OCI-LY7 (cell line): ENCODE measurements at regions not wholly inside any gene's neighbourhood (a gene's known extent, or its start where the extent isn't known, plus 50 kb on each side); places are given as distances from the start of the nearest gene placed in this dataset.

ENCODE experiments used
- BruUV-seq: library from RNA; stranded (reverse); fragments of 400-500 nt; replicated peaks from 2 replicates; lab custom pipeline; 2021; lab: Mats Ljungman, UMichigan
- CTCF ChIA-PET: fragments of 300-600 bp; sonication (Branson Sonifier 250); formaldehyde crosslinking; loops from one replicate; lab custom pipeline; 2022; ENCODE audit warnings: antibody characterized with exemption; ENCODE audit not compliant: unreplicated experiment; lab: Charles Lee
- POLR2A ChIA-PET: fragments of 300-600 bp; sonication (Branson Sonifier 250); formaldehyde crosslinking; loops from one replicate; lab custom pipeline; 2022; ENCODE audit warnings: antibody characterized with exemption; lab: Charles Lee
- DNase-seq: peaks from one replicate; pipeline ENCODE4 v3.0.0-alpha.2; 2015; ENCODE audit warnings: low spot score
- H2AFZ ChIP-seq: fragments of 200-600 bp; sonication (generic), shearing (Covaris generic); 2 replicates; pipeline ENCODE4 v1.6.1; 2014; ENCODE audit warnings: mild to moderate bottlenecking, antibody characterized with exemption, low read length, moderate library complexity
- H3K27ac ChIP-seq: fragments of 200-600 bp; sonication (generic); 2 replicates; pipeline ENCODE4 v1.5.1; 2014; ENCODE audit warnings: mixed run types, low read depth, mild to moderate bottlenecking, moderate library complexity, low read length, inconsistent platforms; ENCODE audit not compliant: poor library complexity, severe bottlenecking
- H3K36me3 ChIP-seq: fragments of 200-600 bp; sonication (generic); 2 replicates; pipeline ENCODE4 v1.6.1; 2014; ENCODE audit warnings: mild to moderate bottlenecking, antibody characterized with exemption, low read length, moderate library complexity, mixed read lengths; ENCODE audit not compliant: insufficient read depth
- H3K4me1 ChIP-seq: fragments of 200-600 bp; sonication (generic); 2 replicates; pipeline ENCODE4 v1.5.1; 2014; ENCODE audit warnings: mild to moderate bottlenecking, low read length; ENCODE audit not compliant: insufficient read depth, poor library complexity, severe bottlenecking
- H3K4me2 ChIP-seq: fragments of 200-600 bp; sonication (generic); 2 replicates; pipeline ENCODE4 v1.6.1; 2014; ENCODE audit warnings: mild to moderate bottlenecking, low read length
- H3K4me3 ChIP-seq: fragments of 200-600 bp; sonication (generic); 2 replicates; pipeline ENCODE4 v1.5.1; 2014; ENCODE audit warnings: mild to moderate bottlenecking, low read depth, low read length; ENCODE audit not compliant: poor library complexity, severe bottlenecking
- H3K79me2 ChIP-seq: fragments of 200-600 bp; sonication (generic); 2 replicates; pipeline ENCODE4 v1.6.1; 2016; ENCODE audit warnings: low read depth, mild to moderate bottlenecking, low read length, moderate library complexity, mixed read lengths; ENCODE audit not compliant: insufficient read depth
- H3K9me2 ChIP-seq: fragments of 200-600 bp; sonication (generic); 2 replicates; pipeline ENCODE4 v1.6.1; 2016; ENCODE audit warnings: mild to moderate bottlenecking, low read length, mixed read lengths; ENCODE audit not compliant: insufficient read depth
- H3K9me3 ChIP-seq: fragments of 200-600 bp; sonication (generic); 2 replicates; pipeline ENCODE4 v1.6.1; 2014; ENCODE audit warnings: mild to moderate bottlenecking, mixed run types, low read length, mixed read lengths
- H4K20me1 ChIP-seq: fragments of 200-600 bp; sonication (generic); 2 replicates; pipeline ENCODE4 v1.6.1; 2014; ENCODE audit warnings: mild to moderate bottlenecking, antibody characterized with exemption, low read length, moderate library complexity, mixed read lengths; ENCODE audit not compliant: insufficient read depth
- EZH2phosphoT487 ChIP-seq: fragments of 200-600 bp; sonication (generic); IDR thresholded peaks from 2 replicates; pipeline ENCODE4 v1.6.1; 2018; ENCODE audit warnings: low read depth, borderline replicate concordance, mild to moderate bottlenecking, mixed run types, antibody characterized with exemption, low read length, moderate library complexity, mixed read lengths
- intact Hi-C: fragments of 100-400 bp; cut with micrococcal nuclease; formaldehyde crosslinking; loops from one replicate; pipeline ENCODE4 v1.10.0; 2022; ENCODE audit not compliant: unreplicated experiment
- TF ChIP-seq, protein P1 (sequence below): fragments of 200-600 bp; sonication (generic); conservative IDR thresholded peaks from 2 replicates; pipeline ENCODE4 v1.5.1; 2014; ENCODE audit warnings: mild to moderate bottlenecking, antibody characterized with exemption, low read length, moderate library complexity, mixed read lengths

DNA sequence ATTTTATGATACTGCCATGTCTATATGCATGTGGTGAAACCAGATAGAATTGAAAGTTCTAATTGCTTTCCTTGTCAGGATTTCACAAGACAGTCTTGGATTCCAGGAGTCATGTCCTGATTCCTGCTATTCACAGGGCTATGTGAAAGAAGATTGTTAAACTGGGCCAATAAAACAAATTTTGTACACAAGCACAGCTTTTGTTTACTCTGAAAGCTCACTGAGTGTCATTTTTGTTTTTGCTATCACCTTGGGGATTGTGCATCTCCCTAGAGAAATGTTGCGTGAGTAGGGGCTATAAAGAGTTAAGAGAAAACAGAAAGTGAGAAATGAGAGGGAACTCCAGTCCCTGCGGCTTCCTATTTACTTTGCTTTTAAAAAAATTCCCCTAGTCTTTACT is 627.5 kb downstream of the PKHD1 start:
- intact Hi-C loops, result no loop called here
- no peaks in the 10 kb centered on the region for H3K9me3 ChIP-seq
- no peaks in the 10 kb centered on the region for H3K9me2 ChIP-seq
- TF ChIP-seq, protein P1, sequence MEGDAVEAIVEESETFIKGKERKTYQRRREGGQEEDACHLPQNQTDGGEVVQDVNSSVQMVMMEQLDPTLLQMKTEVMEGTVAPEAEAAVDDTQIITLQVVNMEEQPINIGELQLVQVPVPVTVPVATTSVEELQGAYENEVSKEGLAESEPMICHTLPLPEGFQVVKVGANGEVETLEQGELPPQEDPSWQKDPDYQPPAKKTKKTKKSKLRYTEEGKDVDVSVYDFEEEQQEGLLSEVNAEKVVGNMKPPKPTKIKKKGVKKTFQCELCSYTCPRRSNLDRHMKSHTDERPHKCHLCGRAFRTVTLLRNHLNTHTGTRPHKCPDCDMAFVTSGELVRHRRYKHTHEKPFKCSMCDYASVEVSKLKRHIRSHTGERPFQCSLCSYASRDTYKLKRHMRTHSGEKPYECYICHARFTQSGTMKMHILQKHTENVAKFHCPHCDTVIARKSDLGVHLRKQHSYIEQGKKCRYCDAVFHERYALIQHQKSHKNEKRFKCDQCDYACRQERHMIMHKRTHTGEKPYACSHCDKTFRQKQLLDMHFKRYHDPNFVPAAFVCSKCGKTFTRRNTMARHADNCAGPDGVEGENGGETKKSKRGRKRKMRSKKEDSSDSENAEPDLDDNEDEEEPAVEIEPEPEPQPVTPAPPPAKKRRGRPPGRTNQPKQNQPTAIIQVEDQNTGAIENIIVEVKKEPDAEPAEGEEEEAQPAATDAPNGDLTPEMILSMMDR, result no peak
- TF ChIP-seq EZH2phosphoT487, result no peak
- H2AFZ ChIP-seq, result no peak overlapping the region
- no peaks in the 10 kb centered on the region for H4K20me1 ChIP-seq
- H3K36me3 ChIP-seq, result no peaks in the 10 kb centered on the region
- no peak overlapping the region for H3K4me2 ChIP-seq
- H3K4me3 ChIP-seq, result no peak overlapping the region
- CTCF ChIA-PET, result no interaction called here
- BruUV-seq, result no TSS peak
- no peaks in the 10 kb centered on the region for H3K79me2 ChIP-seq
- POLR2A ChIA-PET, result no interaction called here
- no peak for DNase-seq
- no peaks in the 10 kb centered on the region for H3K4me1 ChIP-seq
- no peak overlapping the region for H3K27ac ChIP-seq

DNA sequence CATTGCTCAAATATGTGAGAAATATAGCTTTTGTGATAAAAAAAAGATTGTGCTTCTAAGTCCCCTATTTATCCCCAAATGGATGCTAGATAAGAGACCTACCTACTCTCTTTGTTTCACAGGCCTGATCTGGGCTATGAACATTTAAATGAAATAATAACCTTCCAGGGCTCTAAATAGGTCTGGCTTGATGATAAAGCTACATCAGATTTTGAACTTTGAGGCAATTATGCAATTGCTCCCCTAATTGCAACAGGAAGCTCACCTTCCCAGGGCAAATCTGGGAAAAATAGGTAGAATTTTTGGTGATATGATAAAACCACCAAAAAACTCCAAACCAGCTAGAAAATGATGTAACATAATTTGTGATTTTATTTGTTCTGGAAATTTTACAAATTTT is 624.5 kb downstream of the PKHD1 start:
- POLR2A ChIA-PET, result no interaction called here
- intact Hi-C loops, result no loop called here

DNA sequence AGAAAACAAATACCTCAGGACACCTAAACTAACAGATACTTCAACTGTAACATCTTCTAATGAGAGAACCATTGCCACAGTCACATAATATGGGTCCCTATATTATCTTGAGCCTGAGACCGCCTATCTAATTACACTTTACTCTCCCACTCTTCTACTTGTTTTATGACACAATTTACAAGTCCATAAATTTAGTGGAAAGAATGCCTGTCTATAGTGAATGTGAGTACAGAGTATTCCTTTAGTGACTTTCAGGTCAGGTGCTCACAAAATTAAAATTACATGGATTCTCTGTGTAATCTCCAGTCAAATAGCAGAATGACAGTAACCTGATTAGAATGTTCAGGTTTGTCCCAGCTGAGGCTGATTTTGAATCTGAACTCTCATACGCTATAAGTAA is 624.1 kb downstream of the PKHD1 start:
- no peak overlapping the region for H2AFZ ChIP-seq
- H3K36me3 ChIP-seq, result no peaks in the 10 kb centered on the region
- no peaks in the 10 kb centered on the region for H3K9me2 ChIP-seq
- H3K4me3 ChIP-seq, result no peak overlapping the region
- no peaks in the 10 kb centered on the region for H3K9me3 ChIP-seq
- no peak for TF ChIP-seq EZH2phosphoT487
- TF ChIP-seq, protein P1, result no peak
- no peaks in the 10 kb centered on the region for H3K79me2 ChIP-seq
- H3K4me1 ChIP-seq, result no peaks in the 10 kb centered on the region
- ChIA-PET CTCF (no interaction called here), POLR2A (no interaction called here)
- BruUV-seq, result no TSS peak
- no peak overlapping the region for H3K4me2 ChIP-seq
- intact Hi-C loops, result no loop called here
- H4K20me1 ChIP-seq, result no peaks in the 10 kb centered on the region
- no peak for DNase-seq
- H3K27ac ChIP-seq, result no peak overlapping the region

More for the DNA sequence above, 624.5 kb downstream of the PKHD1 start:
- H3K79me2 ChIP-seq, result no peaks in the 10 kb centered on the region
- no peak overlapping the region for H3K4me3 ChIP-seq
- no peaks in the 10 kb centered on the region for H3K9me3 ChIP-seq
- H3K4me2 ChIP-seq, result no peak overlapping the region
- TF ChIP-seq, protein P1, result no peak
- TF ChIP-seq EZH2phosphoT487, result no peak
- H3K36me3 ChIP-seq, result no peaks in the 10 kb centered on the region
- CTCF ChIA-PET, result no interaction called here
- no peaks in the 10 kb centered on the region for H4K20me1 ChIP-seq
- no peak overlapping the region for H3K27ac ChIP-seq
- no peaks in the 10 kb centered on the region for H3K9me2 ChIP-seq
- BruUV-seq, result no TSS peak
- no peak overlapping the region for H2AFZ ChIP-seq
- DNase-seq, result no peak
- no peaks in the 10 kb centered on the region for H3K4me1 ChIP-seq
